Medulla oblongata (tissue), 1 donor: ENCODE measurements at regions not wholly inside any gene's neighbourhood (a gene's known extent, or its start where the extent isn't known, plus 50 kb on each side); places are given as distances from the start of the nearest gene placed in this dataset.

Experiments used
- DNase-seq: peaks from one replicate; pipeline ENCODE4 v3.0.0-alpha.2; 2015; ENCODE audit errors: extremely low spot score

- no peak for DNase-seq
Measured at GRCh38 chr6:129920103-129920798, 59.1 kb upstream of the TMEM244 start.

DNA sequence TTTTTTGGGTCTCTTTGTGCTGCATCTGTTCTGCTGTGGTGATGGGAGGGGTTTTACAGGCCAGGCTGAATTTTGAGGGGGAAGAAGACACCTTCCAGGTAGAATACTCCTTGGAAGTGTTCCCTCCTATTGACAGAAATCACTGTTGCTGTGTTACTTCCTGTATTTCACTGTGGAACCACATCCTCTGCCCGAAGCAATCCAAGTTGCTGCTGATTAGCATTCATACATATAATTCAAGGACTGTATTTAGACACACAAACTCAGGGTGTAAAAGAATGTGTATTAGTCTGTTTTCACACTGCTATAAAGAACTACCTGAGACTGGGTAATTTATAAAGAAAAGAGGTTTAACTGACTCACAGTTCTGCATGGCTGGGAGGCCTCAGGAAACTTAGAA, 50.6 kb upstream of the TMEM244 start:
- DNase-seq, result no peak
